KMS-11 (cell line): ENCODE measurements at regions not wholly inside any gene's neighbourhood (a gene's known extent, or its start where the extent isn't known, plus 50 kb on each side); places are given as distances from the start of the nearest gene placed in this dataset.

Experiments used
- H2AFZ ChIP-seq: fragments of 200-600 bp; sonication (generic); 2 replicates; pipeline ENCODE4 v1.6.1; 2016; ENCODE audit warnings: antibody characterized with exemption, mixed run types, low read depth
- H3K27ac ChIP-seq: fragments of 200-600 bp; sonication (generic); 2 replicates; pipeline ENCODE4 v1.6.1; 2016; ENCODE audit warnings: mild to moderate bottlenecking, mixed run types
- H3K27me3 ChIP-seq: fragments of 200-600 bp; sonication (generic); 2 replicates; pipeline ENCODE4 v1.6.1; 2017; ENCODE audit warnings: mild to moderate bottlenecking, low read depth, mixed run types, moderate library complexity; ENCODE audit not compliant: insufficient read depth
- H3K36me3 ChIP-seq: fragments of 200-600 bp; sonication (generic); 2 replicates; pipeline ENCODE4 v1.6.1; 2017; ENCODE audit warnings: mild to moderate bottlenecking, mixed run types; ENCODE audit not compliant: insufficient read depth
- H3K4me1 ChIP-seq: fragments of 200-600 bp; sonication (generic); 2 replicates; pipeline ENCODE4 v1.6.1; 2016; ENCODE audit warnings: mild to moderate bottlenecking, low read depth, mixed run types; ENCODE audit not compliant: poor library complexity, severe bottlenecking
- H3K4me2 ChIP-seq: fragments of 200-600 bp; sonication (generic); 2 replicates; pipeline ENCODE4 v1.7.0; 2016; ENCODE audit warnings: mild to moderate bottlenecking, mixed run types
- H3K4me3 ChIP-seq: fragments of 200-600 bp; sonication (generic); IDR thresholded peaks from 2 replicates; pipeline ENCODE4 v1.6.1; 2017; ENCODE audit warnings: low read depth, low read length, mixed read lengths; ENCODE audit not compliant: insufficient read depth
- H3K79me2 ChIP-seq: fragments of 200-600 bp; sonication (generic); 2 replicates; pipeline ENCODE4 v1.6.1; 2016; ENCODE audit warnings: low read depth, mixed run types; ENCODE audit not compliant: insufficient read depth
- H3K9ac ChIP-seq: fragments of 200-600 bp; sonication (generic); 2 replicates; pipeline ENCODE4 v1.6.1; 2016; ENCODE audit warnings: mild to moderate bottlenecking, mixed run types
- H4K20me1 ChIP-seq: fragments of 200-600 bp; sonication (generic); 2 replicates; pipeline ENCODE4 v1.6.1; 2016; ENCODE audit warnings: mild to moderate bottlenecking, mixed run types; ENCODE audit not compliant: insufficient read depth
- CTCF ChIP-seq: fragments of 200-600 bp; sonication (generic); conservative IDR thresholded peaks from 2 replicates; pipeline ENCODE4 v1.6.1; 2017; ENCODE audit warnings: low read depth, mild to moderate bottlenecking, antibody characterized with exemption, low read length, moderate library complexity, mixed read lengths

- Histone ChIP-seq H3K36me3 (no peaks in the 10 kb centered on the region), H2AFZ (no peak overlapping the region), H3K27me3 (no peaks in the 10 kb centered on the region), H3K9ac (no peak overlapping the region), H3K27ac (no peak overlapping the region), H3K4me2 (no peak overlapping the region), H3K4me3 (no peak overlapping the region), H3K4me1 (no peaks in the 10 kb centered on the region), H4K20me1 (no peaks in the 10 kb centered on the region), H3K79me2 (no peaks in the 10 kb centered on the region)
- TF ChIP-seq CTCF = no peak
These were observed 75.3 kb upstream of the GGTA1 start for GRCh38 chr9:121574774-121575519.

- no peaks in the 10 kb centered on the region for H3K79me2 ChIP-seq
- no peak overlapping the region for H3K27ac ChIP-seq
- no peak overlapping the region for H3K4me3 ChIP-seq
- H3K4me1 ChIP-seq = no peaks in the 10 kb centered on the region
- no peak overlapping the region for H3K9ac ChIP-seq
- no peaks in the 10 kb centered on the region for H3K27me3 ChIP-seq
- no peaks in the 10 kb centered on the region for H4K20me1 ChIP-seq
- no peak overlapping the region for H3K4me2 ChIP-seq
- H3K36me3 ChIP-seq = no peaks in the 10 kb centered on the region
- TF ChIP-seq CTCF = no peak
- no peak overlapping the region for H2AFZ ChIP-seq
These were observed 75.0 kb upstream of the DAB2IP start for GRCh38 chr9:121576281-121577075.

- Histone ChIP-seq H3K4me2 (no peak overlapping the region), H3K36me3 (no peaks in the 10 kb centered on the region), H3K9ac (no peak overlapping the region), H3K27me3 (no peaks in the 10 kb centered on the region), H3K4me1 (no peaks in the 10 kb centered on the region), H4K20me1 (no peaks in the 10 kb centered on the region), H3K79me2 (no peaks in the 10 kb centered on the region), H2AFZ (no peak overlapping the region), H3K27ac (no peak overlapping the region), H3K4me3 (no peak overlapping the region)
- TF ChIP-seq CTCF = no peak
These were observed 74.3 kb upstream of the DAB2IP start for GRCh38 chr9:121577166-121577565.

- H3K4me2 ChIP-seq = no peak overlapping the region
- no peak overlapping the region for H3K4me3 ChIP-seq
- no peaks in the 10 kb centered on the region for H3K4me1 ChIP-seq
- no peak overlapping the region for H3K27ac ChIP-seq
- H3K36me3 ChIP-seq = no peaks in the 10 kb centered on the region
- no peaks in the 10 kb centered on the region for H4K20me1 ChIP-seq
- H3K27me3 ChIP-seq = no peaks in the 10 kb centered on the region
- no peak for TF ChIP-seq CTCF
- no peak overlapping the region for H2AFZ ChIP-seq
- no peak overlapping the region for H3K9ac ChIP-seq
- no peaks in the 10 kb centered on the region for H3K79me2 ChIP-seq
These were observed 73.9 kb upstream of the DAB2IP start for GRCh38 chr9:121577572-121577971.
